Activated T-cell treated with anti-CD3 and anti-CD28 coated beads, Interleukin-2, amount 50 U/mL, for 24 hours (primary cell): ENCODE measurements at regions not wholly inside any gene's neighbourhood (a gene's known extent, or its start where the extent isn't known, plus 50 kb on each side); places are given as distances from the start of the nearest gene placed in this dataset.

Experiments used
- DNase-seq: peaks from one replicate; pipeline ENCODE4 v3.0.0-alpha.2; 2020
- H3K27ac Mint-ChIP-seq: 2 replicates; pipeline ENCODE4 v1.8.0; 2020; ENCODE audit warnings: mild to moderate bottlenecking, mixed read lengths
- H3K27me3 Mint-ChIP-seq: 2 replicates; pipeline ENCODE4 v1.8.0; 2020; ENCODE audit warnings: mixed read lengths
- H3K36me3 Mint-ChIP-seq: 2 replicates; pipeline ENCODE4 v1.8.0; 2020; ENCODE audit warnings: low read depth, mixed read lengths
- H3K4me1 Mint-ChIP-seq: 2 replicates; pipeline ENCODE4 v1.8.0; 2020; ENCODE audit warnings: low read depth, mixed read lengths
- H3K4me3 Mint-ChIP-seq: 2 replicates; pipeline ENCODE4 v1.8.0; 2020; ENCODE audit warnings: mild to moderate bottlenecking, moderate library complexity, mixed read lengths
- H3K9me3 Mint-ChIP-seq: 2 replicates; pipeline ENCODE4 v1.8.0; 2020; ENCODE audit warnings: mixed read lengths

DNA sequence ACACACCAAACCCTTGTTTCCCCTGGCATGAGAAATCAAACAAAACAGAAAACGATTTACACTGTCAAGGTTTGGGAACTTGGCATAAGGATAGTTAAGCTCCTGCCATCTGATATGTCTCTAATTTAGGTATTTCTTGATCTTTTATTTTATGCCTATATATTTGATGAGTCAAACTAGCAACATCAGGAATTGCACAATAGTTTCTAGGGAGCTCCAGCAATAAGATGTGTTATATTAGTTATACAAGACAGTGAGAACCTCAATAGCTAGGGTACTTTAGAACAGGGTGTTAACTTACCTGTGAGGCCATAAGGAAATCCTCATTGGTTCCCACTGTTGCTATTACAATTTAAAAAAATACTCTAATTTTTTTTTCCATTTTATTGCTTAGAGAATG, 474.2 kb downstream of the GBA3 start:
- Mint-ChIP-seq H3K9me3 (peaks cover 3% of the 10 kb centered on the region), H3K27ac (no peak overlapping the region)

DNA sequence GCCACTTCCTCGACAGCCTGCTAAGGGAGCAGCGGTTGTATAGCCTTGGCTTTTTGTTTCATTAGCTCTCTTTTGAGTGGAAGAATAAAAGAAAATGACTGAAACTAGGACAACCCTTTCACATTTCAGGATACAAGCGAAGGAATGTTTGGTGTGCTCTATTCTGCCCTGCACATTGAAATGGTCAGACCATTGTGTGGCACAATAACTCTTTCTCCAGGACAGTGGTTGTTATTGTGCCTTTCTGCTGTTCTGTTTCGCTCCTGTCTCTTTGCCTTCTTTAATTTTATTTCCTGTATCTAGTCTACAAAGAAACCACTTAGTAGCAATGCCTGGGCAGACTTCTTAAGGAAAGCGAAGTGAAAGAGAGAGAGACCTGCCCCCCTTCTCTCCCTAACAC, 473.7 kb downstream of the GBA3 start:
- H3K27ac Mint-ChIP-seq: no peak overlapping the region
- no peaks in the 10 kb centered on the region for H3K27me3 Mint-ChIP-seq
- no peaks in the 10 kb centered on the region for H3K4me1 Mint-ChIP-seq
- peaks cover 7% of the 10 kb centered on the region for H3K9me3 Mint-ChIP-seq
- H3K4me3 Mint-ChIP-seq: no peak overlapping the region
- H3K36me3 Mint-ChIP-seq: no peaks in the 10 kb centered on the region
- no peak for DNase-seq

More for the DNA sequence above, 474.2 kb downstream of the GBA3 start:
- no peak for DNase-seq
- Mint-ChIP-seq H3K4me3 (no peak overlapping the region), H3K36me3 (no peaks in the 10 kb centered on the region), H3K27me3 (no peaks in the 10 kb centered on the region), H3K4me1 (no peaks in the 10 kb centered on the region)

DNA sequence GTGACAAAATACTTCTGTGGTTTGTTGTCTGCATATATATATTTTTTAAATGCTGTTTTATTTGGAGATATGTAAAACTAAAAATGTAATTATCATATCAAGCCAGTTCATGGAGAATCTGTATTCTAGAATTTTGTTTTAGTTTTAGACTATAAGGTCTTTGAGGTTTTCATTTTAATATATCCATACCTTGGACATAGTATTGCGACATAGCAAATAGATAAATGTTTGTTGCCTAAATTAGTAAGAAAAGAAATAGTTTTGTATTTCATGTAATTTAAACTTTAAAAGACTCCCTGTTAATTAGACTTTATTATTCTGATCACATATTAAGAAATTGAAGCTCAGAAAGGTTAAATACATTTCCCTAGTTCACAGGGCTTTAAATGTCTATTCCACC, 472.9 kb downstream of the GBA3 start:
- H3K9me3 Mint-ChIP-seq: peaks cover 7% of the 10 kb centered on the region
- DNase-seq: no peak
- H3K4me1 Mint-ChIP-seq: no peaks in the 10 kb centered on the region
- no peak overlapping the region for H3K4me3 Mint-ChIP-seq
- H3K36me3 Mint-ChIP-seq: no peaks in the 10 kb centered on the region
- H3K27ac Mint-ChIP-seq: no peak overlapping the region
- H3K27me3 Mint-ChIP-seq: no peaks in the 10 kb centered on the region

DNA sequence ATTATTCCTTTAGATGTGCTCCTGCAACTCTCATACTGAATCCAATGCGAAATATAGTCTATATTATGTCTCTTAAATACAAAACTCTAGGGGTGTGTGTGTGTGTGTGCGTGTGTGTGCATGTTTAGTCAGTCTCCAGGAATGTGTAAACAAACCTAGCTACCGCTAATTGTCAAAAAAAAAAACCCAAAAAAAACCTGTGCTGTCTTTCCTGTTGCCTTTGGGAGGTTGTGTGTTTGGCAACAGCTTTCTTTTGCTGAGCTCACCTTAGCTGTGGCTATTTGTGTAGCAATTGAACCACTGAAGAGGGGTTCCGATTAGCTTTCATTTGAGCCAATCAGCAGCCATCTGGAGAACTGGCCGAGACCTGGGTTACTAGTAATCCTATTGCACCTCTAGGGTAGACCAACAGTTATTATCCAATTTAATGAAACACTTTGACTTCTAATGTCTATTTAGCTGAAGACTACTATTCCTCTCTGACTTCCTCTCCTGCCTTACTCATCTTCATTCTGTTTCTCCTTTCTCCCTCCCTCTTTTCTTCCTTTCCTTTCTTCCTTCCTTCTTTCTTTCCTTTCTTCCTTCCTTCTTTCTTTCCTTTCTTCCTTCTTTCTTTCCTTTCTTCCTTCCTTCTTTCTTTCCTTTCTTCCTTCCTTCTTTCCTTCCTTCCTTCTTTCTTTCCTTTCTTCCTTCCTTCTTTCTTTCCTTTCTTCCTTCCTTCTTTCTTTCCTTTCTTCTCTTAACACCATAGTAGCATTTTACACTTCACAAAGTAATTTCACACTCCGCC, 471.1 kb downstream of the GBA3 start:
- Mint-ChIP-seq H3K4me1 (no peaks in the 10 kb centered on the region), H3K4me3 (no peak overlapping the region)

DNA sequence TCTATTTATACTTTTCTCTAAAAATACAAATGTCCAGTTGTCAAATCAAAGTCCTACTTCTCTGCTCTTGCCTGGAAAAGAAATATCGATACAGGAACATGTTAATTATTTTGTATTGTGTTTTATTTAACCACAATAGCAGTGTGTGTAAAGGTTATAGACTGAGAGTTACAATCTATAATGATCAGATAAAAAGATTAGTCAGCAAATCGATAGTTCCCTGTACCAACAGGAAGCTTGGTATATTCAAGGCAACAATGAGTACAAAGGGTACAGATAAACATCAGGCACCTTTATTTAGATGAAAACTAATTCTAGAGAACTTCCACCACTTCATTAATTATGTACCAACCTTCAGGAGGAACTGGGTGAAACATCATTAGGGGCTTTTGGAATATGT, 469.5 kb downstream of the GBA3 start:
- H3K27me3 Mint-ChIP-seq: no peaks in the 10 kb centered on the region

More for the DNA sequence above, 471.1 kb downstream of the GBA3 start:
- no peaks in the 10 kb centered on the region for H3K27me3 Mint-ChIP-seq
- H3K27ac Mint-ChIP-seq: no peak overlapping the region
- H3K9me3 Mint-ChIP-seq: peaks cover 7% of the 10 kb centered on the region
- no peaks in the 10 kb centered on the region for H3K36me3 Mint-ChIP-seq
- no peak for DNase-seq

DNA sequence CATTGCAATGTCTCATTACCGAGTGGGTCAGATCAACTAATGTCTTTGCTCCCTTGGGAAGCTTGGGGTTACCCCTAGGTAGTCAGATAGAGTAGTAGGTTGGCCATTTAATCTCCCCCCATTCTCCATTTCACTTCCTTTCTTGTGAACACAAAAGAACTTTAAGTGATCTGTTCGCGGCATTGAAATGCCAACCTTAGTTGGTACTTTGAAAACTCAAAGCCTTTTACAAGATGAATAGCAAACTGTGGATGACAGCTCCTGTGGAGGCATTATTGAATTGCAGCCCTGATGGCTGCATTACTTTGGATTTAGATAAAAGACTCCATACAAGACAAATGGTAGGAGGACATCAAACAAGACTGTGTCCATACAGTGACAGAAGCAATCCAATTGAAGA, 469.1 kb downstream of the GBA3 start:
- no peak overlapping the region for H3K27ac Mint-ChIP-seq
- H3K36me3 Mint-ChIP-seq: no peaks in the 10 kb centered on the region
- no peak for DNase-seq
- H3K27me3 Mint-ChIP-seq: no peaks in the 10 kb centered on the region
- H3K4me1 Mint-ChIP-seq: no peaks in the 10 kb centered on the region
- peaks cover 5% of the 10 kb centered on the region for H3K9me3 Mint-ChIP-seq
- no peak overlapping the region for H3K4me3 Mint-ChIP-seq

More for the DNA sequence above, 469.5 kb downstream of the GBA3 start:
- no peak overlapping the region for H3K4me3 Mint-ChIP-seq
- peaks cover 5% of the 10 kb centered on the region for H3K9me3 Mint-ChIP-seq
- no peaks in the 10 kb centered on the region for H3K36me3 Mint-ChIP-seq
- no peak overlapping the region for H3K27ac Mint-ChIP-seq
- no peaks in the 10 kb centered on the region for H3K4me1 Mint-ChIP-seq
- no peak for DNase-seq

DNA sequence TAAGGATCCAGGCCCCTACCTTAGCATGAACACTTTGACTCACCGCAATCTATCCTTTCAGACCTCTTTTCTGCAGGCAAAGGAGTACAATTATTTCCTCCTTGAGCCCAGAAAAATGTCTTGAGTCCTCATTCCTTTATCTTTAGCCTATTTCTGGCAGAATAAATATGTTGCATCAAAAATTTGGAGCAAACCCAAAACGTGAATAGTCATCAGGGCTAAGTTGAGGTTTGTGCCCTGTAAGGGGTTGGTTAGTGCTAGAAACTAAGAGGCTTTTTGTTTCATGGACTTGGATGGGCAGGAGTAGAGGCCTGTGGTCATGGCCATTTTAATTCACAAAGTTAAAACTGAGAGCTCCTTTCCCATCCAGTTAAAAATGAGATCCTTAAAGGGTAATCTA, 460.3 kb downstream of the GBA3 start:
- H3K4me1 Mint-ChIP-seq: no peaks in the 10 kb centered on the region
- no peak overlapping the region for H3K27ac Mint-ChIP-seq
- H3K36me3 Mint-ChIP-seq: no peaks in the 10 kb centered on the region
- H3K4me3 Mint-ChIP-seq: no peak overlapping the region
- peaks cover 2% of the 10 kb centered on the region for H3K9me3 Mint-ChIP-seq
- no peak for DNase-seq
- H3K27me3 Mint-ChIP-seq: no peaks in the 10 kb centered on the region

DNA sequence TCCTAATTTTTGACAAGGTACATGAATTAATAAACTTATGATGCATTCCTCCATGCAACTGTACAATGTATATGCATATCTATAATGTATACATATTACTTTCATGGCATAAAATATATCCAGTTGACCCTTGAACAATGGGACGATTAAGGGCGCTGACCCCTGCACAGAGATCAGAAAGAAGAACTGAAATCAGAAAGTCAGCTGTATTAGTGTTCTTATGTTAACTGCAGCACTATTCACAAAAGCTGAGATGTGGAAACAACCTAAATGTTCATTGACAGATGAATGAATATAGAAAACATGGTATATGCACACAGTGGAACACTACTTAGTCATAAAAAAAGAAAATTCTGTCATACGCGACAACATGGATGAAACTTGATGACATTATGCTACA, 457.1 kb downstream of the GBA3 start:
- Mint-ChIP-seq H3K9me3 (peaks cover 4% of the 10 kb centered on the region), H3K4me3 (no peak overlapping the region), H3K4me1 (no peaks in the 10 kb centered on the region), H3K27me3 (no peaks in the 10 kb centered on the region), H3K27ac (no peak overlapping the region), H3K36me3 (no peaks in the 10 kb centered on the region)
- no peak for DNase-seq

DNA sequence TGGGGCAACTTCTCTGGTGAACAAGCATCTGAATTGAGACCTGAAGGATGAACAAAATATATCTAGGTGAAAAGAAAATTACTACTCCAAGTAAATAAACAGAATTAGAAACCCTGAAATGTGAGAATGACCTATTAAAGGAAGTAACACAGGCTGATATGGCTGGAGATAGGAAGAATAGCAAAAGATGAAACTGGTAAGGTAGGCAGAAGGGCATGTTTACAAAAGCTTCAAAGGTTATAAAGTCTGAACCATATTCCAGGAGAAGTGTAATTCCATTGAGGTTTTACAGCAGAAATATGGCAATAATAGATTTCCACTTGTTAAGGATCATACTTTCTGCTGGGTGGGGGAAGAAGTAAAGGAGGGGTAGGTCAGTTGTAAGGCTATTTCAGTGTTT, 452.0 kb downstream of the GBA3 start:
- Mint-ChIP-seq H3K9me3 (peaks cover 2% of the 10 kb centered on the region), H3K36me3 (no peaks in the 10 kb centered on the region), H3K4me1 (no peaks in the 10 kb centered on the region), H3K4me3 (no peak overlapping the region), H3K27me3 (no peaks in the 10 kb centered on the region), H3K27ac (no peak overlapping the region)
- DNase-seq: no peak

DNA sequence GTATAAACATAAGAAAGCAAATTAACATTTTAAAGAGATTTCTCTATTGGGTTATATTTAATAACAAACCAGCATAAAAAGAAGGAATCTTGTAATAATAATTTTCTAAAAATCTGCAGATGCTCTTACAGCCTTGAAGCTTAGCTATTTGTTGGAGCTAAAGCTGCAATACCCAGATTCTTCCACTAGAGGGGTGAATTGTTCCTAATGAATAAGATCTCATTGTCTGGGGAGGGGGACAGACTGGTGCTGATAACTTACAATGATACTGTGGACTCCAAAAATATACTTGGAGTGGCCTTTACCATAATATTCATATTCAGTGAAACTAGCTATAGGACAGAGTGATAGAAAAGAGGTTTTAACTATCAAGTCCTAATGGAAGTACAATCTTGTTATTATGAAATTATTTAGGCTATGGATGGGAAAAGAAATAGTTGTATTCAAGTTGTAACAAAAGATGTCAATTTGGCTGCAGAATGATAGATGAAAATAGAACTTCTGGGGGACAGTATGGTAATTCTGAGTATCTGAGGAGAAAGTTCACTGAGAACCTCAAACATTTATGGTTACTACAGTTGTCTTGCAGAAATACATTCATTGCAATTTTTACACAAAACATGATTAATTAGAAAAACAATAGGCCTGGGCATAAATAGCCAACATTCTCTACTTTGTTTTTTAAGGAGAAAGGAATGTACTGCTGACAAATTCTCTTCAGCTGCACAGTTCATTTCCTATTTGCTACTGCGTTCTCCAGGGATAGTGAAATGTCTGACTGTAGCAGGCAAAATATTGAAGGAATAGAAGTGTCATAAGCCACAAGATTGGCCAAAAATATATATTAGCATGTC, 443.3 kb downstream of the GBA3 start:
- H3K27me3 Mint-ChIP-seq: no peaks in the 10 kb centered on the region
- no peak overlapping the region for H3K27ac Mint-ChIP-seq
- H3K36me3 Mint-ChIP-seq: no peaks in the 10 kb centered on the region
- H3K4me1 Mint-ChIP-seq: no peaks in the 10 kb centered on the region
- H3K4me3 Mint-ChIP-seq: no peak overlapping the region
- DNase-seq: no peak
- no peaks in the 10 kb centered on the region for H3K9me3 Mint-ChIP-seq

DNA sequence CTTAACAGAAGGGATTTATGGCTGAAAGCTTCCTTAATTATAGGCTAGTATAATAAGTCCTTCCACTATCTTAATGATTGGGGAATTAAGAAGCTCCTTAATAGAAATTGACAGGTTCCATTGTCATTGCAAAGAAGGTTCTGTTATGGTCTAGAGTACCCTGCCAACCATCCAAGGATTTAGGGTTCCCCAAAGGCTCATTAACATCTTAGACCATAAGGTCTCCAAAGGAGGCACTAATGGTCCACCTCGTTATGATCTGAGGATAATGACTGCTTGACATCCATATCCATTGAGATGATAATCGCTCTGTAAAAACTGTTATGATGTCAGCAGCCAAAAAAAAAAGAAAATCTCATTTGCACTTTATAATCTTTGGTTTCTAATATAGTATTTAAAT, 441.6 kb downstream of the GBA3 start:
- no peak overlapping the region for H3K27ac Mint-ChIP-seq
- H3K9me3 Mint-ChIP-seq: no peaks in the 10 kb centered on the region
- no peaks in the 10 kb centered on the region for H3K4me1 Mint-ChIP-seq
- DNase-seq: no peak
- H3K36me3 Mint-ChIP-seq: no peaks in the 10 kb centered on the region
- H3K4me3 Mint-ChIP-seq: no peak overlapping the region
- H3K27me3 Mint-ChIP-seq: no peaks in the 10 kb centered on the region

DNA sequence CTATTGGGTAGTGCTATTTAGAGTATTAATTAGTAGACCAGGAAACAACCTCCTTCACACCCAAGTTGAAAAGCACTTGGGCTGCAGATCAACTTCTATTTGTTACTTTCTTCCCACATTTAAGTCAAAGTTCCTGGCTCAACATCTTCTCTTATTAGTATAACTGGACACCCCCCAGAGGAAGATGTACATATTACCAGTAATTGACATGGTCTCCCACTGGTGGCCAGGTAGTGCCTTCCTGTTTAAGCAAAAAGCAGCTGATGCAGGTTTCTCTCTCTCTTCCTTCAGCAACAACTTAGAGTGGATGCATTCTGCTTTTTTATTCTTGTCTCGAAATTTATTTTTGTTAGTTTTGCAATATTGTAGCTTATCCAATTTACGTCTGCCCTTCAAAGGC, 438.1 kb downstream of the GBA3 start:
- no peak overlapping the region for H3K27ac Mint-ChIP-seq
- H3K27me3 Mint-ChIP-seq: no peaks in the 10 kb centered on the region
- H3K4me3 Mint-ChIP-seq: no peak overlapping the region
- H3K9me3 Mint-ChIP-seq: peaks cover 1% of the 10 kb centered on the region
- no peaks in the 10 kb centered on the region for H3K36me3 Mint-ChIP-seq
- no peak for DNase-seq
- H3K4me1 Mint-ChIP-seq: no peaks in the 10 kb centered on the region

DNA sequence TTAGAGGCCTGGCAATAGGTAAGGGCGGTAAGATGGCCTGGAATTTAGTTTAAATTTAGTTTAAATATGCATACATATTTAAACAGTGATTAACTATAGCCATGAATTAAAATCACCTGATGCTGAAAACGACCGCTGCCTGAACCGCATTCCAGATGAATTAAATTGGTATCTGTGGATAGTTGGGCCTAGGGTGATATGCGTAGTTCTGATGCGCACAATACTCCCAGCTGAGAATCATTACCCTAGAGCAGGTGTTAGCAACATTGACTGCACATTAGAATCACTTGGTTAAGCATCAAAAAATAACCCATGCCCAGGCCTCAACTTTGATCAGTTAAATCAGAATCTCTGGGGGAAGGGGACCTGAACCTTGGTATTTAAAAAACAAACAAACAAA, 432.4 kb downstream of the GBA3 start:
- no peaks in the 10 kb centered on the region for H3K36me3 Mint-ChIP-seq
- no peak overlapping the region for H3K4me3 Mint-ChIP-seq
- H3K4me1 Mint-ChIP-seq: no peaks in the 10 kb centered on the region

DNA sequence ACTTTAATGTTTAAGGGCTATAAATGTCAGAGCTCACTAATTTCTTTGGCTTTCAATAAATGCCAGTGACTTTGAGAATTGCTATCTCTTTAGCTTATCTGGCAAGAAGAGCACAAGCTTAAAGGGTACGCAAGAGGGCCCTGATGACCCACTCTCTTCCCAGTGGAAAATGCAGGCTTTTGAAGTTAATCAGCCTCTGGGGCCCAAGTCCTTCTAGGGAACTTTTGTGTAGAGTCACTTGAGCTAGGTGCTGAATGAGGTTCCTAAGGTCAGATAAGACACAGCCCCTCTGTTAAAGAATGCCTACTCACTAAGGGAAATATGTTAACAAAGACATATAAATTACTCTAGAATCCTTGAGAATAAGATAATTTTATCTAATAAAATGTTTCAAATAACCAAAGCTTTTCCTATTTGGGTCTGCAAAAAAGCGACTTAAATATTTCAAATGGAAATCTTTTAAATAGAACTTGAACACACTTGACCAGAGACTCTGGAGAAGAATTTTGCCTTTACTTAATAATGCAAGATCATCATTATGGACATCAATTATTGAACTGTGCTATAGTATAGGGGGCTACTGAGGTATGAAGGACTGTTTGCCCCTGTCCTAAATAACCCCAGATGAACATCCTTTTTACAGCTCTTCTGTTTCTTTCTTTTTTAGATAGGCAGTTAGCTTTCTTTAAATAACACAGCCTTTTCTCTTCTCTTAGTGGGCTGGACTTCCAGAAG, 430.1 kb downstream of the GBA3 start:
- Mint-ChIP-seq H3K4me1 (no peaks in the 10 kb centered on the region), H3K27me3 (no peaks in the 10 kb centered on the region), H3K36me3 (no peaks in the 10 kb centered on the region), H3K4me3 (no peak overlapping the region), H3K27ac (no peak overlapping the region), H3K9me3 (peaks cover 14% of the 10 kb centered on the region)
- no peak for DNase-seq

More for the DNA sequence above, 432.4 kb downstream of the GBA3 start:
- Mint-ChIP-seq H3K27me3 (no peaks in the 10 kb centered on the region), H3K9me3 (peaks cover 14% of the 10 kb centered on the region), H3K27ac (no peak overlapping the region)
- DNase-seq: no peak
